ENCODE measurements at regions not wholly inside any gene's neighbourhood (a gene's known extent, or its start where the extent isn't known, plus 50 kb on each side); places are given as distances from the start of the nearest gene placed in this dataset.

- DNase-seq, result no peak
Observed at GRCh38 chr3:153314038-153314437, 152.0 kb downstream of the RAP2B start.

- DNase-seq, result no peak
Observed at GRCh38 chr3:153315781-153316180, 153.8 kb downstream of the RAP2B start.

- no peak for DNase-seq
Observed at GRCh38 chr3:153319705-153320554, 157.9 kb downstream of the RAP2B start.

- no peak for DNase-seq
Observed at GRCh38 chr3:153320585-153321128, 158.6 kb downstream of the RAP2B start.

- no peak for DNase-seq
Observed at GRCh38 chr3:153328690-153329089, 166.7 kb downstream of the RAP2B start.

GRCh38 chr3:153330901-153331300 lies 168.9 kb downstream of the RAP2B start:
- DNase-seq, result no peak

GRCh38 chr3:153331676-153332075 lies 169.7 kb downstream of the RAP2B start:
- no peak for DNase-seq

GRCh38 chr3:153334558-153334957 lies 172.5 kb downstream of the RAP2B start:
- no peak for DNase-seq

GRCh38 chr3:153337369-153337768 lies 175.3 kb downstream of the RAP2B start:
- DNase-seq, result no peak

GRCh38 chr3:153338487-153338886 lies 176.5 kb downstream of the RAP2B start:
- no peak for DNase-seq

GRCh38 chr3:153339065-153339464 lies 177.0 kb downstream of the RAP2B start:
- no peak for DNase-seq

GRCh38 chr3:153343988-153344782 lies 182.2 kb downstream of the RAP2B start:
- DNase-seq, result no peak

- DNase-seq, result no peak
Observed at GRCh38 chr3:153348457-153349107, 186.6 kb downstream of the RAP2B start.

- DNase-seq, result no peak
Observed at GRCh38 chr3:153349108-153349499, 187.1 kb downstream of the RAP2B start.

- DNase-seq, result no peak
Observed at GRCh38 chr3:153350420-153350819, 188.4 kb downstream of the RAP2B start.

- no peak for DNase-seq
Observed at GRCh38 chr3:153354641-153355040, 192.6 kb downstream of the RAP2B start.

- DNase-seq, result no peak
Observed at GRCh38 chr3:153355559-153355958, 193.5 kb downstream of the RAP2B start.

- no peak for DNase-seq
Observed at GRCh38 chr3:153356908-153357307, 194.9 kb downstream of the RAP2B start.

GRCh38 chr3:153357436-153357835 lies 195.4 kb downstream of the RAP2B start:
- peak in 1 of 14 donors; percentile 3 for DNase-seq

- no peak for DNase-seq
Observed at GRCh38 chr3:153369561-153370374, 207.7 kb downstream of the RAP2B start.

- no peak for DNase-seq
Observed at GRCh38 chr3:153370680-153371079, 208.7 kb downstream of the RAP2B start.

- DNase-seq, result no peak
Observed at GRCh38 chr3:153372326-153372725, 210.3 kb downstream of the RAP2B start.

Data from C1 segment of cervical spinal cord (tissue), 14 donors.